ENCODE measurements at regions not wholly inside any gene's neighbourhood (a gene's known extent, or its start where the extent isn't known, plus 50 kb on each side); places are given as distances from the start of the nearest gene placed in this dataset.

- H3K4me3 ChIP-seq (ENCODE audit: insufficient read depth, low read length, poor library complexity, severe bottlenecking) = no peak overlapping the region
- H3K27ac ChIP-seq (ENCODE audit: low read depth, low read length) = no peak overlapping the region
- H3K27me3 ChIP-seq (ENCODE audit: low read length) = no peaks in the 10 kb centered on the region
- H3K9me3 ChIP-seq (ENCODE audit: insufficient read depth, low read length) = no peaks in the 10 kb centered on the region
- no peaks in the 10 kb centered on the region for H3F3A ChIP-seq (ENCODE audit: insufficient read depth)
- no peak overlapping the region for H3K4me2 ChIP-seq (ENCODE audit: low read depth, low read length, poor library complexity, severe bottlenecking)
- H3K79me2 ChIP-seq (ENCODE audit: insufficient read depth, low read length) = no peaks in the 10 kb centered on the region
- H2AFZ ChIP-seq (ENCODE audit: low read depth, low read length, severe bottlenecking) = no peak overlapping the region
- no peaks in the 10 kb centered on the region for H3K9me2 ChIP-seq (replicated peaks; ENCODE audit: insufficient read depth, low read length)
- H4K20me1 ChIP-seq (ENCODE audit: low read depth, low read length) = no peaks in the 10 kb centered on the region
- no peak overlapping the region for H3K9ac ChIP-seq (ENCODE audit: low read length)
- H3K36me3 ChIP-seq (ENCODE audit: low read length) = no peaks in the 10 kb centered on the region
- TF ChIP-seq EZH2phosphoT487 (conservative IDR thresholded peaks at IDR 0.05; ENCODE audit: low read length) (no peak), CTCF (IDR thresholded peaks at IDR 0.05; ENCODE audit: insufficient read depth, low read length, poor library complexity, severe bottlenecking) (no peak)
Observed at GRCh38 chr4:20622701-20623100, 77.6 kb upstream of the PACRGL start.

- Histone ChIP-seq H3K79me2 (ENCODE audit: insufficient read depth, low read length) (no peaks in the 10 kb centered on the region), H4K20me1 (ENCODE audit: low read depth, low read length) (no peaks in the 10 kb centered on the region), H2AFZ (ENCODE audit: low read depth, low read length, severe bottlenecking) (no peak overlapping the region), H3F3A (ENCODE audit: insufficient read depth) (no peaks in the 10 kb centered on the region), H3K9me2 (replicated peaks; ENCODE audit: insufficient read depth, low read length) (no peaks in the 10 kb centered on the region), H3K27me3 (ENCODE audit: low read length) (no peaks in the 10 kb centered on the region), H3K36me3 (ENCODE audit: low read length) (no peaks in the 10 kb centered on the region), H3K27ac (ENCODE audit: low read depth, low read length) (no peak overlapping the region), H3K9ac (ENCODE audit: low read length) (no peak overlapping the region), H3K9me3 (ENCODE audit: insufficient read depth, low read length) (no peaks in the 10 kb centered on the region), H3K4me2 (ENCODE audit: low read depth, low read length, poor library complexity, severe bottlenecking) (no peak overlapping the region), H3K4me3 (ENCODE audit: insufficient read depth, low read length, poor library complexity, severe bottlenecking) (no peak overlapping the region)
- TF ChIP-seq EZH2phosphoT487 (conservative IDR thresholded peaks at IDR 0.05; ENCODE audit: low read length) (no peak), CTCF (IDR thresholded peaks at IDR 0.05; ENCODE audit: insufficient read depth, low read length, poor library complexity, severe bottlenecking) (no peak)
Observed at GRCh38 chr4:20623939-20624338, 76.3 kb upstream of the PACRGL start.

- Histone ChIP-seq H3K27me3 (ENCODE audit: low read length) (no peaks in the 10 kb centered on the region), H3K79me2 (ENCODE audit: insufficient read depth, low read length) (no peaks in the 10 kb centered on the region), H3K9me2 (replicated peaks; ENCODE audit: insufficient read depth, low read length) (no peaks in the 10 kb centered on the region), H3K9ac (ENCODE audit: low read length) (no peak overlapping the region), H3K4me2 (ENCODE audit: low read depth, low read length, poor library complexity, severe bottlenecking) (no peak overlapping the region), H3K4me3 (ENCODE audit: insufficient read depth, low read length, poor library complexity, severe bottlenecking) (no peak overlapping the region), H4K20me1 (ENCODE audit: low read depth, low read length) (no peaks in the 10 kb centered on the region), H3F3A (ENCODE audit: insufficient read depth) (no peaks in the 10 kb centered on the region), H3K27ac (ENCODE audit: low read depth, low read length) (no peak overlapping the region), H3K9me3 (ENCODE audit: insufficient read depth, low read length) (no peaks in the 10 kb centered on the region), H2AFZ (ENCODE audit: low read depth, low read length, severe bottlenecking) (no peak overlapping the region), H3K36me3 (ENCODE audit: low read length) (no peaks in the 10 kb centered on the region)
- no peak for TF ChIP-seq CTCF (IDR thresholded peaks at IDR 0.05; ENCODE audit: insufficient read depth, low read length, poor library complexity, severe bottlenecking)
- TF ChIP-seq EZH2phosphoT487 (conservative IDR thresholded peaks at IDR 0.05; ENCODE audit: low read length) = no peak
Observed at GRCh38 chr4:20624793-20625374, 75.4 kb upstream of the PACRGL start.
